Bronchial epithelial cell (primary cell): ENCODE measurements at regions not wholly inside any gene's neighbourhood (a gene's known extent, or its start where the extent isn't known, plus 50 kb on each side); places are given as distances from the start of the nearest gene placed in this dataset.

Experiments
- DNase-seq: peaks from one replicate; pipeline ENCODE4 v3.0.0-alpha.2; 2010; ENCODE audit warnings: low read depth
- FAIRE-seq: peaks from 2 replicates; lab custom pipeline; 2011; peaks lifted over from hg19 to GRCh38; lab: Jason Lieb, UNC
- H3K27me3 ChIP-seq: 2 replicates; pipeline ENCODE4 v1.5.1; 2011; ENCODE audit warnings: low read length; ENCODE audit not compliant: control insufficient read depth, insufficient read depth
- H3K36me3 ChIP-seq: 2 replicates; pipeline ENCODE4 v1.5.1; 2011; ENCODE audit warnings: low read length; ENCODE audit not compliant: control insufficient read depth, insufficient read depth
- H3K4me3 ChIP-seq: 2 replicates; pipeline ENCODE4 v1.5.1; 2011; ENCODE audit warnings: mild to moderate bottlenecking, low read depth, low read length, control low read depth
- CTCF ChIP-seq: IDR thresholded peaks from 2 replicates; pipeline ENCODE4 v1.5.1; 2011; ENCODE audit warnings: mild to moderate bottlenecking, moderate library complexity, low read length, control low read depth, inconsistent platforms; ENCODE audit not compliant: insufficient read depth, severe bottlenecking

- no peaks in the 10 kb centered on the region for H3K36me3 ChIP-seq
- no peak for TF ChIP-seq CTCF
- no peak for FAIRE-seq
These were observed 149.9 kb downstream of the SHQ1 start for GRCh38 chr3:72698154-72698917.

GRCh38 chr3:72697717-72698116, 150.5 kb downstream of the SHQ1 start:
- TF ChIP-seq CTCF: no peak
- no peak for DNase-seq
- no peak for FAIRE-seq
- Histone ChIP-seq H3K4me3 (no peak overlapping the region), H3K36me3 (no peaks in the 10 kb centered on the region), H3K27me3 (peaks cover 6% of the 10 kb centered on the region)

More at GRCh38 chr3:72698154-72698917, 149.9 kb downstream of the SHQ1 start:
- H3K27me3 ChIP-seq: peaks cover 6% of the 10 kb centered on the region
- DNase-seq: no peak
- no peak overlapping the region for H3K4me3 ChIP-seq

- FAIRE-seq (no peak), DNase-seq (no peak)
- peaks cover 6% of the 10 kb centered on the region for H3K27me3 ChIP-seq
- no peaks in the 10 kb centered on the region for H3K36me3 ChIP-seq
- no peak overlapping the region for H3K4me3 ChIP-seq
- no peak for TF ChIP-seq CTCF
These were observed 151.4 kb downstream of the SHQ1 start for GRCh38 chr3:72696815-72697214.

GRCh38 chr3:72694398-72694797, 153.8 kb downstream of the SHQ1 start:
- no peak for FAIRE-seq

GRCh38 chr3:72692990-72693389, 155.3 kb downstream of the SHQ1 start:
- DNase-seq: no peak
- Histone ChIP-seq H3K27me3 (peaks cover 2% of the 10 kb centered on the region), H3K36me3 (no peaks in the 10 kb centered on the region), H3K4me3 (no peak overlapping the region)
- no peak for TF ChIP-seq CTCF
- no peak for FAIRE-seq

More at GRCh38 chr3:72694398-72694797, 153.8 kb downstream of the SHQ1 start:
- DNase-seq: no peak
- Histone ChIP-seq H3K27me3 (peaks cover 6% of the 10 kb centered on the region), H3K36me3 (no peaks in the 10 kb centered on the region), H3K4me3 (no peak overlapping the region)
- TF ChIP-seq CTCF: no peak
